IPS DF 6.9 (cell line): ENCODE measurements at regions not wholly inside any gene's neighbourhood (a gene's known extent, or its start where the extent isn't known, plus 50 kb on each side); places are given as distances from the start of the nearest gene placed in this dataset.

Source experiments
- DNase-seq: peaks from one replicate; pipeline ENCODE4 v3.0.0-alpha.2; 2013; ENCODE audit warnings: low read depth, low spot score
- H3K27ac ChIP-seq: one replicate; pipeline ENCODE4 v1.5.1; 2013; ENCODE audit warnings: low read length, control low read depth
- H3K27me3 ChIP-seq: 2 replicates; pipeline ENCODE4 v1.6.1; 2013; ENCODE audit warnings: mild to moderate bottlenecking, low read length; ENCODE audit not compliant: control insufficient read depth, insufficient read depth
- H3K36me3 ChIP-seq: 2 replicates; pipeline ENCODE4 v1.6.1; 2013; ENCODE audit warnings: low read length; ENCODE audit not compliant: control insufficient read depth, insufficient read depth
- H3K4me1 ChIP-seq: 2 replicates; pipeline ENCODE4 v1.6.1; 2013; ENCODE audit warnings: low read length; ENCODE audit not compliant: control insufficient read depth, insufficient read depth
- H3K4me3 ChIP-seq: 2 replicates; pipeline ENCODE4 v1.5.1; 2013; ENCODE audit warnings: mild to moderate bottlenecking, low read length
- H3K9me3 ChIP-seq: 2 replicates; pipeline ENCODE4 v1.6.1; 2013; ENCODE audit warnings: low read length, inconsistent platforms; ENCODE audit not compliant: control insufficient read depth, insufficient read depth
- WGBS: extraction: QIAGEN DNeasy Blood & Tissue Kit; methylation state at CpG from one replicate; pipeline ENCODE4 v1.1.7; 2013; ENCODE audit warnings: mixed read lengths, missing lambda C conversion rate; ENCODE audit not compliant: insufficient read length, insufficient coverage; 5-methylcytosine and 5-hydroxymethylcytosine counted together

- Histone ChIP-seq H3K4me3 (no peak overlapping the region), H3K27me3 (no peaks in the 10 kb centered on the region), H3K27ac (no peak overlapping the region), H3K4me1 (no peaks in the 10 kb centered on the region), H3K36me3 (no peaks in the 10 kb centered on the region), H3K9me3 (no peaks in the 10 kb centered on the region)
- no peak for DNase-seq
- no CpG with 5 or more reads among the region's 8 CpGs for WGBS
Observed at GRCh38 chr13:107365466-107366215, 797.7 kb upstream of the ARGLU1 start.

GRCh38 chr13:107364658-107365057 lies 796.7 kb upstream of the ARGLU1 start:
- no peaks in the 10 kb centered on the region for H3K4me1 ChIP-seq
- no CpG with 5 or more reads among the region's 1 CpG for WGBS

GRCh38 chr13:107361666-107362065 lies 793.7 kb upstream of the ARGLU1 start:
- no peak overlapping the region for H3K4me3 ChIP-seq

More at GRCh38 chr13:107364658-107365057, 796.7 kb upstream of the ARGLU1 start:
- Histone ChIP-seq H3K36me3 (no peaks in the 10 kb centered on the region), H3K9me3 (no peaks in the 10 kb centered on the region), H3K4me3 (no peak overlapping the region), H3K27ac (no peak overlapping the region), H3K27me3 (no peaks in the 10 kb centered on the region)
- DNase-seq, result no peak

GRCh38 chr13:107360010-107360409 lies 792.1 kb upstream of the ARGLU1 start:
- no peaks in the 10 kb centered on the region for H3K36me3 ChIP-seq
- no CpG with 5 or more reads among the region's 1 CpG for WGBS
- no peaks in the 10 kb centered on the region for H3K4me1 ChIP-seq
- H3K9me3 ChIP-seq, result no peaks in the 10 kb centered on the region
- no peak for DNase-seq
- H3K27ac ChIP-seq, result no peak overlapping the region
- no peaks in the 10 kb centered on the region for H3K27me3 ChIP-seq
- H3K4me3 ChIP-seq, result no peak overlapping the region

More at GRCh38 chr13:107361666-107362065, 793.7 kb upstream of the ARGLU1 start:
- no CpG with 5 or more reads among the region's 5 CpGs for WGBS
- Histone ChIP-seq H3K27ac (no peak overlapping the region), H3K9me3 (no peaks in the 10 kb centered on the region), H3K4me1 (no peaks in the 10 kb centered on the region), H3K36me3 (no peaks in the 10 kb centered on the region), H3K27me3 (no peaks in the 10 kb centered on the region)
- no peak for DNase-seq

- WGBS, result no CpG with 5 or more reads among the region's 1 CpG
- no peak overlapping the region for H3K4me3 ChIP-seq
- DNase-seq, result no peak
- H3K9me3 ChIP-seq, result no peaks in the 10 kb centered on the region
- H3K27me3 ChIP-seq, result no peaks in the 10 kb centered on the region
- no peaks in the 10 kb centered on the region for H3K4me1 ChIP-seq
- no peak overlapping the region for H3K27ac ChIP-seq
- no peaks in the 10 kb centered on the region for H3K36me3 ChIP-seq
Observed at GRCh38 chr13:107358866-107359265, 790.9 kb upstream of the ARGLU1 start.

GRCh38 chr13:107351305-107351704 lies 783.4 kb upstream of the ARGLU1 start:
- Histone ChIP-seq H3K4me3 (no peak overlapping the region), H3K36me3 (no peaks in the 10 kb centered on the region), H3K27me3 (no peaks in the 10 kb centered on the region), H3K4me1 (no peaks in the 10 kb centered on the region), H3K27ac (no peak overlapping the region), H3K9me3 (no peaks in the 10 kb centered on the region)
- no CpG with 5 or more reads among the region's 8 CpGs for WGBS
- no peak for DNase-seq

- H3K4me1 ChIP-seq, result no peaks in the 10 kb centered on the region
- H3K9me3 ChIP-seq, result no peaks in the 10 kb centered on the region
- no peak overlapping the region for H3K27ac ChIP-seq
- H3K4me3 ChIP-seq, result no peak overlapping the region
- no peaks in the 10 kb centered on the region for H3K27me3 ChIP-seq
- H3K36me3 ChIP-seq, result no peaks in the 10 kb centered on the region
- DNase-seq, result no peak
- WGBS, result no CpG with 5 or more reads among the region's 2 CpGs
Observed at GRCh38 chr13:107348925-107349324, 781.0 kb upstream of the ARGLU1 start.

GRCh38 chr13:107348471-107348870 lies 780.5 kb upstream of the ARGLU1 start:
- no peaks in the 10 kb centered on the region for H3K36me3 ChIP-seq
- DNase-seq, result no peak
- no peaks in the 10 kb centered on the region for H3K27me3 ChIP-seq
- no peak overlapping the region for H3K27ac ChIP-seq
- H3K9me3 ChIP-seq, result no peaks in the 10 kb centered on the region
- H3K4me1 ChIP-seq, result no peaks in the 10 kb centered on the region
- H3K4me3 ChIP-seq, result no peak overlapping the region
- no CpG with 5 or more reads among the region's 6 CpGs for WGBS

- no peak for DNase-seq
Observed at GRCh38 chr13:107347641-107348369, 779.9 kb upstream of the ARGLU1 start.

GRCh38 chr13:107342747-107343146 lies 774.8 kb upstream of the ARGLU1 start:
- WGBS, result no CpG with 5 or more reads among the region's 3 CpGs
- Histone ChIP-seq H3K4me3 (no peak overlapping the region), H3K36me3 (no peaks in the 10 kb centered on the region), H3K27ac (no peak overlapping the region), H3K4me1 (no peaks in the 10 kb centered on the region), H3K9me3 (no peaks in the 10 kb centered on the region), H3K27me3 (no peaks in the 10 kb centered on the region)
- no peak for DNase-seq

More at GRCh38 chr13:107347641-107348369, 779.9 kb upstream of the ARGLU1 start:
- WGBS, result no CpG with 5 or more reads among the region's 14 CpGs
- Histone ChIP-seq H3K9me3 (no peaks in the 10 kb centered on the region), H3K27ac (no peak overlapping the region), H3K4me3 (no peak overlapping the region), H3K4me1 (no peaks in the 10 kb centered on the region), H3K27me3 (no peaks in the 10 kb centered on the region), H3K36me3 (no peaks in the 10 kb centered on the region)
